SK-N-MC (cell line): ENCODE measurements at regions not wholly inside any gene's neighbourhood (a gene's known extent, or its start where the extent isn't known, plus 50 kb on each side); places are given as distances from the start of the nearest gene placed in this dataset.
"Not testable (repeated sequence)": the region's sequence is repeated elsewhere in the genome, so short reads cannot be mapped to it uniquely, and the experiment has no call there.

Source experiments
- DNase-seq: peaks from one replicate; pipeline ENCODE4 v3.0.0-alpha.2; 2011; ENCODE audit warnings: low read depth, low spot score
- H3K27ac ChIP-seq: fragments of 200-600 bp; sonication (generic); 2 replicates; pipeline ENCODE4 v1.5.1; 2016; ENCODE audit warnings: mixed run types
- H3K36me3 ChIP-seq: fragments of 200-600 bp; sonication (generic); 2 replicates; pipeline ENCODE4 v1.6.1; 2017; ENCODE audit warnings: antibody characterized with exemption, low read length, mixed read lengths; ENCODE audit not compliant: insufficient read depth
- H3K4me3 ChIP-seq: fragments of 200-600 bp; sonication (generic); 2 replicates; pipeline ENCODE4 v1.5.1; 2016
- H3K9ac ChIP-seq: fragments of 200-600 bp; sonication (generic); 2 replicates; pipeline ENCODE4 v1.8.0; 2017; ENCODE audit warnings: mixed run types, mixed read lengths; ENCODE audit not compliant: insufficient read length
- H3K9me3 ChIP-seq: fragments of 200-600 bp; sonication (generic); 2 replicates; pipeline ENCODE4 v1.6.1; 2017; ENCODE audit warnings: low read depth, mild to moderate bottlenecking, antibody characterized with exemption, low read length, moderate library complexity, mixed read lengths
- EZH2 ChIP-seq: fragments of 200-600 bp; sonication (generic); IDR thresholded peaks from one replicate; pipeline ENCODE4 v1.6.1; 2017; ENCODE audit warnings: antibody characterized with exemption
- FOXP2 ChIP-seq: optimal IDR thresholded peaks from 2 replicates; pipeline ENCODE3; 2011; ENCODE audit warnings: mild to moderate bottlenecking, moderate library complexity; ENCODE audit not compliant: insufficient read depth; ENCODE audit errors: extremely low read length, control extremely low read depth
- POLR2AphosphoS5 ChIP-seq: IDR thresholded peaks from 2 replicates; pipeline ENCODE4 v1.6.1; 2012; ENCODE audit warnings: mild to moderate bottlenecking, low read depth, low read length, borderline replicate concordance

- no peak for TF ChIP-seq EZH2
- no peak for TF ChIP-seq POLR2AphosphoS5
- TF ChIP-seq FOXP2, result no peak
- Histone ChIP-seq H3K36me3 (no peaks in the 10 kb centered on the region), H3K9me3 (no peaks in the 10 kb centered on the region), H3K9ac (no peak overlapping the region), H3K4me3 (no peak overlapping the region), H3K27ac (no peak overlapping the region)
- DNase-seq, result no peak
These were observed 270.8 kb downstream of the SPRY2 start for GRCh38 chr13:80070024-80070703.

DNA sequence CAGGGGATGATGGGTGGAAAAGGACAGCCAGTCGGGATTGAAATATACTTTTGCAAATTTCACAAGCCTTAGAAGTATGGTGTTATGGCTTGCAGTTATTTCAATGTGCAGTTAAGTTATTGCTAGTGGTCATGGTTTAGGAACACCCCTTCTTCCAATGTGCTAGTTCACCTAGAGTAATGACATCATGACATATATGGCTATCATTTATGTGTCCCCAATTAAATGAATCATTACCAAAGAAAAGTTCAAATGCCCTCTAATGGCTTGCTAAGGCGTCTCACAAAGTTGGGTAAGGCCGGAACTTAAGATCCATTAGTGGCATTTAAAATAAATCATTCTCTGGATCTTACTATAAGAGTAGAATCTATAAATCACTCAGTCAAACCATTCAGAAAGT lies 271.6 kb downstream of the SPRY2 start:
- no peaks in the 10 kb centered on the region for H3K9me3 ChIP-seq
- no peak overlapping the region for H3K4me3 ChIP-seq
- DNase-seq, result no peak
- no peak overlapping the region for H3K27ac ChIP-seq
- no peaks in the 10 kb centered on the region for H3K36me3 ChIP-seq
- no peak overlapping the region for H3K9ac ChIP-seq
- no peak for TF ChIP-seq POLR2AphosphoS5
- no peak for TF ChIP-seq EZH2
- no peak for TF ChIP-seq FOXP2

- no peak for TF ChIP-seq EZH2
- no peak for TF ChIP-seq POLR2AphosphoS5
- no peak for TF ChIP-seq FOXP2
- H3K9me3 ChIP-seq, result no peaks in the 10 kb centered on the region
- H3K27ac ChIP-seq, result no peak overlapping the region
- H3K36me3 ChIP-seq, result no peaks in the 10 kb centered on the region
- no peak for DNase-seq
- no peak overlapping the region for H3K4me3 ChIP-seq
- H3K9ac ChIP-seq, result no peak overlapping the region
These were observed 274.9 kb downstream of the SPRY2 start for GRCh38 chr13:80065996-80066395.

DNA sequence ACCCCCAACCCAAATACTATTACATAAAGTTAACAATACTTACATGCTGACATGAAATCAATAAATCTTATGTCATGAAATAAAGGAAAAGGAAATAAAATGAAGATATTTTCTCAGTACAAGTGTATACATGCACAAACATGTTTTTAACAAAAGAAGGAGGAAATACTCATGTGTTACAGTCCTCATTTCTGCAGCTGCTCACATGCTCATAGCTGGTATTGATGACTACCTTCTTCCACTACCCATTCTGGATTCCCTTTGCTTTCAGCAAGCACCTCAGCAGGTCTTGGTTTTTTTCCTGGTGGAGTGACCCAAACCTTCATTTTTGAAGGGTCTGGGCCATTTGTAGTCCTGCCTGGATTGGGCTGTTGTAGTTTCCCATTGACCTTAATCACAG lies 278.5 kb downstream of the SPRY2 start:
- not testable (repeated sequence) for H3K9ac ChIP-seq, H3K27ac ChIP-seq, DNase-seq, H3K4me3 ChIP-seq, H3K9me3 ChIP-seq, H3K36me3 ChIP-seq

- Histone ChIP-seq H3K4me3 (no peak overlapping the region), H3K36me3 (no peaks in the 10 kb centered on the region), H3K9ac (no peak overlapping the region), H3K27ac (no peak overlapping the region), H3K9me3 (no peaks in the 10 kb centered on the region)
- DNase-seq, result no peak
- no peak for TF ChIP-seq POLR2AphosphoS5
- TF ChIP-seq FOXP2, result no peak
- TF ChIP-seq EZH2, result no peak
These were observed 281.1 kb downstream of the SPRY2 start for GRCh38 chr13:80059789-80060188.

GRCh38 chr13:80058626-80059025 lies 282.3 kb downstream of the SPRY2 start:
- Histone ChIP-seq H3K36me3 (no peaks in the 10 kb centered on the region), H3K4me3 (no peak overlapping the region), H3K9me3 (no peaks in the 10 kb centered on the region), H3K9ac (no peak overlapping the region), H3K27ac (no peak overlapping the region)
- no peak for TF ChIP-seq POLR2AphosphoS5
- no peak for TF ChIP-seq EZH2
- no peak for TF ChIP-seq FOXP2
- no peak for DNase-seq

- H3K27ac ChIP-seq, result no peak overlapping the region
- TF ChIP-seq EZH2, result no peak
- no peak for TF ChIP-seq FOXP2
- no peak for TF ChIP-seq POLR2AphosphoS5
- H3K9me3 ChIP-seq, result no peaks in the 10 kb centered on the region
- H3K4me3 ChIP-seq, result no peak overlapping the region
- no peak overlapping the region for H3K9ac ChIP-seq
- no peaks in the 10 kb centered on the region for H3K36me3 ChIP-seq
- DNase-seq, result no peak
These were observed 285.1 kb downstream of the SPRY2 start for GRCh38 chr13:80055847-80056246.

GRCh38 chr13:80054806-80055205 lies 286.1 kb downstream of the SPRY2 start:
- Histone ChIP-seq H3K9ac (no peak overlapping the region), H3K9me3 (no peaks in the 10 kb centered on the region), H3K36me3 (no peaks in the 10 kb centered on the region), H3K4me3 (no peak overlapping the region), H3K27ac (no peak overlapping the region)
- no peak for TF ChIP-seq POLR2AphosphoS5
- TF ChIP-seq EZH2, result no peak
- no peak for TF ChIP-seq FOXP2
- no peak for DNase-seq

DNA sequence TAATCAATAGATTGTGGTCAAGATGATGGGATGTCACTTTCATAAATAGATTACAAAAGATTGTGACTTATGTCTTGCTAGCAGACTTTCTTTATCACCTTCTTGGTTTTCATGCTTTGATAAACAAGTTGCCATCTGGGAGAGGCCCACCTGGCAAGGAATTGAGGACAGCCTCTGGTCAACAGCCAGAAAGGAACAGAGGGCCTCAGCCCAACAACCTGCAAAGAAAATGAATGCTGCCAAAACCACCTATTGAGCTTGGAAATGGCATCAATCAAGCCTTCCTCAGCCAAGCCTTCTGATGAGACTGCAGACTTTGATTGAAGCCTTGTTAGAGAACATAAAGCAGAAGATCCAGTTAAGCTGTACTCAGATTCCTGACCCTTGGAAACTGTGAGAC lies 288.6 kb downstream of the SPRY2 start:
- no peak for TF ChIP-seq EZH2
- TF ChIP-seq FOXP2, result no peak
- TF ChIP-seq POLR2AphosphoS5, result no peak
- no peak overlapping the region for H3K9ac ChIP-seq
- H3K36me3 ChIP-seq, result no peaks in the 10 kb centered on the region
- H3K9me3 ChIP-seq, result no peaks in the 10 kb centered on the region
- H3K27ac ChIP-seq, result no peak overlapping the region
- DNase-seq, result no peak
- no peak overlapping the region for H3K4me3 ChIP-seq

GRCh38 chr13:80050252-80050651 lies 290.7 kb downstream of the SPRY2 start:
- TF ChIP-seq EZH2, result no peak
- no peak for TF ChIP-seq POLR2AphosphoS5
- TF ChIP-seq FOXP2, result no peak
- H3K36me3 ChIP-seq, result no peaks in the 10 kb centered on the region
- H3K9me3 ChIP-seq, result no peaks in the 10 kb centered on the region
- DNase-seq, result no peak
- no peak overlapping the region for H3K9ac ChIP-seq
- no peak overlapping the region for H3K27ac ChIP-seq
- no peak overlapping the region for H3K4me3 ChIP-seq
